Hepatocyte (in vitro differentiated cells): ENCODE measurements at regions not wholly inside any gene's neighbourhood (a gene's known extent, or its start where the extent isn't known, plus 50 kb on each side); places are given as distances from the start of the nearest gene placed in this dataset.

Experiments used
- DNase-seq: peaks from one replicate; pipeline ENCODE4 v3.0.0-alpha.2; 2016; ENCODE audit warnings: low spot score
- H2AFZ ChIP-seq: fragments of 200-600 bp; sonication (generic); 2 replicates; pipeline ENCODE4 v1.6.0; 2016; ENCODE audit warnings: antibody characterized with exemption, mild to moderate bottlenecking
- H3K27ac ChIP-seq: fragments of 200-600 bp; sonication (generic); 2 replicates; pipeline ENCODE4 v1.5.1; 2016; ENCODE audit warnings: mild to moderate bottlenecking
- H3K27me3 ChIP-seq: fragments of 200-600 bp; sonication (generic); 2 replicates; pipeline ENCODE4 v1.6.1; 2016
- H3K36me3 ChIP-seq: fragments of 200-600 bp; sonication (generic); replicated peaks from 2 replicates; pipeline ENCODE4 v1.5.1; 2016; ENCODE audit warnings: low read depth; ENCODE audit not compliant: insufficient read depth
- H3K4me1 ChIP-seq: fragments of 200-600 bp; sonication (generic); 2 replicates; pipeline ENCODE4 v1.5.1; 2016; ENCODE audit warnings: mild to moderate bottlenecking, moderate library complexity; ENCODE audit not compliant: insufficient read depth
- H3K4me2 ChIP-seq: fragments of 200-600 bp; sonication (generic); 2 replicates; pipeline ENCODE4 v1.6.0; 2016
- H3K4me3 ChIP-seq: fragments of 200-600 bp; sonication (generic); 2 replicates; pipeline ENCODE4 v1.5.1; 2016; ENCODE audit warnings: mild to moderate bottlenecking
- H3K79me2 ChIP-seq: fragments of 200-600 bp; sonication (generic); 2 replicates; pipeline ENCODE4 v1.6.0; 2017; ENCODE audit warnings: mild to moderate bottlenecking
- H3K9me2 ChIP-seq: fragments of 200-600 bp; sonication (generic); replicated peaks from 2 replicates; pipeline ENCODE4 v1.6.0; 2017; ENCODE audit warnings: mild to moderate bottlenecking; ENCODE audit not compliant: insufficient read depth
- H3K9me3 ChIP-seq: fragments of 200-600 bp; sonication (generic); 2 replicates; pipeline ENCODE4 v1.5.1; 2016; ENCODE audit warnings: low read depth, mild to moderate bottlenecking
- H4K20me1 ChIP-seq: fragments of 200-600 bp; sonication (generic); 2 replicates; pipeline ENCODE4 v1.6.0; 2016; ENCODE audit warnings: mild to moderate bottlenecking; ENCODE audit not compliant: insufficient read depth, poor library complexity, severe bottlenecking
- CTCF ChIP-seq: fragments of 200-600 bp; sonication (generic); IDR thresholded peaks from 2 replicates; pipeline ENCODE4 v1.5.1; 2016; ENCODE audit warnings: antibody characterized with exemption, mild to moderate bottlenecking; ENCODE audit not compliant: poor library complexity
- EZH2 ChIP-seq: fragments of 200-600 bp; sonication (generic); IDR thresholded peaks from 2 replicates; pipeline ENCODE4 v1.6.1; 2016; ENCODE audit warnings: antibody characterized with exemption, mild to moderate bottlenecking, borderline replicate concordance
- EZH2phosphoT487 ChIP-seq: fragments of 200-600 bp; sonication (generic); IDR thresholded peaks from one replicate; pipeline ENCODE4 v1.6.1; 2018; ENCODE audit warnings: antibody characterized with exemption, mild to moderate bottlenecking, low read depth, moderate library complexity; ENCODE audit not compliant: unreplicated experiment, severe bottlenecking
- WGBS: methylation state at CpG from one replicate; pipeline ENCODE4 v1.1.6; 2016; ENCODE audit warnings: low lambda C conversion rate; ENCODE audit errors: missing lambda C conversion rate; 5-methylcytosine and 5-hydroxymethylcytosine counted together

GRCh38 chr22:47690166-47690565, 927.7 kb downstream of the TBC1D22A start:
- Histone ChIP-seq H3K4me3 (no peak overlapping the region), H3K4me2 (no peak overlapping the region), H3K9me2 (no peaks in the 10 kb centered on the region), H3K79me2 (no peaks in the 10 kb centered on the region), H4K20me1 (no peaks in the 10 kb centered on the region), H3K27ac (no peak overlapping the region), H3K9me3 (no peaks in the 10 kb centered on the region), H3K4me1 (no peaks in the 10 kb centered on the region), H3K36me3 (no peaks in the 10 kb centered on the region), H3K27me3 (no peaks in the 10 kb centered on the region), H2AFZ (no peak overlapping the region)
- DNase-seq: no peak
- TF ChIP-seq EZH2: no peak
- TF ChIP-seq EZH2phosphoT487: no peak
- 75% methylated on average over 1 of the region's 2 CpGs for WGBS

GRCh38 chr22:47687776-47688175, 925.3 kb downstream of the TBC1D22A start:
- DNase-seq: no peak
- Histone ChIP-seq H3K36me3 (no peaks in the 10 kb centered on the region), H2AFZ (no peak overlapping the region), H3K27ac (no peak overlapping the region), H4K20me1 (no peaks in the 10 kb centered on the region), H3K4me2 (no peak overlapping the region), H3K9me2 (no peaks in the 10 kb centered on the region), H3K4me1 (no peaks in the 10 kb centered on the region), H3K4me3 (no peak overlapping the region), H3K79me2 (no peaks in the 10 kb centered on the region), H3K9me3 (no peaks in the 10 kb centered on the region), H3K27me3 (no peaks in the 10 kb centered on the region)
- WGBS: 79% methylated on average over 4 of the region's 4 CpGs
- no peak for TF ChIP-seq EZH2
- TF ChIP-seq EZH2phosphoT487: no peak
- no peak for TF ChIP-seq CTCF

- WGBS: 81% methylated on average over 5 of the region's 5 CpGs
- Histone ChIP-seq H2AFZ (no peak overlapping the region), H3K9me2 (no peaks in the 10 kb centered on the region), H3K4me2 (no peak overlapping the region), H3K4me1 (no peaks in the 10 kb centered on the region), H3K4me3 (no peak overlapping the region), H3K9me3 (no peaks in the 10 kb centered on the region), H3K27me3 (no peaks in the 10 kb centered on the region), H3K27ac (no peak overlapping the region), H3K36me3 (no peaks in the 10 kb centered on the region), H3K79me2 (no peaks in the 10 kb centered on the region), H4K20me1 (no peaks in the 10 kb centered on the region)
- no peak for DNase-seq
- TF ChIP-seq EZH2phosphoT487: no peak
- TF ChIP-seq CTCF: no peak
- TF ChIP-seq EZH2: no peak
These were observed 924.9 kb downstream of the TBC1D22A start for GRCh38 chr22:47687346-47687655.

GRCh38 chr22:47686594-47687345, 924.3 kb downstream of the TBC1D22A start:
- no peaks in the 10 kb centered on the region for H3K36me3 ChIP-seq
- 55% methylated on average over 11 of the region's 11 CpGs for WGBS
- H3K4me2 ChIP-seq: no peak overlapping the region
- no peaks in the 10 kb centered on the region for H3K9me2 ChIP-seq
- H2AFZ ChIP-seq: no peak overlapping the region
- TF ChIP-seq EZH2 (no peak), EZH2phosphoT487 (no peak), CTCF (no peak)
- no peaks in the 10 kb centered on the region for H3K27me3 ChIP-seq
- H3K79me2 ChIP-seq: no peaks in the 10 kb centered on the region
- DNase-seq: no peak
- no peaks in the 10 kb centered on the region for H3K4me1 ChIP-seq
- no peak overlapping the region for H3K27ac ChIP-seq
- no peak overlapping the region for H3K4me3 ChIP-seq
- no peaks in the 10 kb centered on the region for H3K9me3 ChIP-seq
- no peaks in the 10 kb centered on the region for H4K20me1 ChIP-seq
